Ishikawa (cell line): ENCODE measurements at regions not wholly inside any gene's neighbourhood (a gene's known extent, or its start where the extent isn't known, plus 50 kb on each side); places are given as distances from the start of the nearest gene placed in this dataset.

Experiments
- CEBPB ChIP-seq: IDR thresholded peaks from 2 replicates; pipeline ENCODE4 v1.6.1; 2012
- CREB1 ChIP-seq: IDR thresholded peaks from 2 replicates; pipeline ENCODE4 v1.6.1; 2012; ENCODE audit warnings: low read depth
- EGR1 ChIP-seq: IDR thresholded peaks from 2 replicates; pipeline ENCODE4 v1.6.1; 2012
- EP300 ChIP-seq: IDR thresholded peaks from 2 replicates; pipeline ENCODE4 v1.6.1; 2012; ENCODE audit warnings: borderline replicate concordance
- FOXM1 ChIP-seq: IDR thresholded peaks from 2 replicates; pipeline ENCODE4 v1.6.1; 2012; ENCODE audit warnings: low read depth, borderline replicate concordance
- RAD21 ChIP-seq: IDR thresholded peaks from 2 replicates; pipeline ENCODE4 v1.6.1; 2012; ENCODE audit warnings: low read depth
- TAF1 ChIP-seq: IDR thresholded peaks from 2 replicates; pipeline ENCODE4 v1.6.1; 2012; ENCODE audit warnings: low read depth, mild to moderate bottlenecking
- TEAD4 ChIP-seq: IDR thresholded peaks from 2 replicates; pipeline ENCODE4 v1.6.1; 2012
- YY1 ChIP-seq: IDR thresholded peaks from 2 replicates; pipeline ENCODE4 v1.6.1; 2012; ENCODE audit warnings: low read depth
- ZBTB7A ChIP-seq: IDR thresholded peaks from 2 replicates; pipeline ENCODE4 v1.6.1; 2012; ENCODE audit warnings: low read depth
- TF ChIP-seq, protein P1 (sequence below): IDR thresholded peaks from 2 replicates; pipeline ENCODE4 v1.6.1; 2012; ENCODE audit warnings: low read depth, mild to moderate bottlenecking

- TF ChIP-seq CEBPB (no peak), CREB1 (no peak), RAD21 (no peak), EGR1 (no peak), ZBTB7A (no peak)
- TF ChIP-seq, protein P1, sequence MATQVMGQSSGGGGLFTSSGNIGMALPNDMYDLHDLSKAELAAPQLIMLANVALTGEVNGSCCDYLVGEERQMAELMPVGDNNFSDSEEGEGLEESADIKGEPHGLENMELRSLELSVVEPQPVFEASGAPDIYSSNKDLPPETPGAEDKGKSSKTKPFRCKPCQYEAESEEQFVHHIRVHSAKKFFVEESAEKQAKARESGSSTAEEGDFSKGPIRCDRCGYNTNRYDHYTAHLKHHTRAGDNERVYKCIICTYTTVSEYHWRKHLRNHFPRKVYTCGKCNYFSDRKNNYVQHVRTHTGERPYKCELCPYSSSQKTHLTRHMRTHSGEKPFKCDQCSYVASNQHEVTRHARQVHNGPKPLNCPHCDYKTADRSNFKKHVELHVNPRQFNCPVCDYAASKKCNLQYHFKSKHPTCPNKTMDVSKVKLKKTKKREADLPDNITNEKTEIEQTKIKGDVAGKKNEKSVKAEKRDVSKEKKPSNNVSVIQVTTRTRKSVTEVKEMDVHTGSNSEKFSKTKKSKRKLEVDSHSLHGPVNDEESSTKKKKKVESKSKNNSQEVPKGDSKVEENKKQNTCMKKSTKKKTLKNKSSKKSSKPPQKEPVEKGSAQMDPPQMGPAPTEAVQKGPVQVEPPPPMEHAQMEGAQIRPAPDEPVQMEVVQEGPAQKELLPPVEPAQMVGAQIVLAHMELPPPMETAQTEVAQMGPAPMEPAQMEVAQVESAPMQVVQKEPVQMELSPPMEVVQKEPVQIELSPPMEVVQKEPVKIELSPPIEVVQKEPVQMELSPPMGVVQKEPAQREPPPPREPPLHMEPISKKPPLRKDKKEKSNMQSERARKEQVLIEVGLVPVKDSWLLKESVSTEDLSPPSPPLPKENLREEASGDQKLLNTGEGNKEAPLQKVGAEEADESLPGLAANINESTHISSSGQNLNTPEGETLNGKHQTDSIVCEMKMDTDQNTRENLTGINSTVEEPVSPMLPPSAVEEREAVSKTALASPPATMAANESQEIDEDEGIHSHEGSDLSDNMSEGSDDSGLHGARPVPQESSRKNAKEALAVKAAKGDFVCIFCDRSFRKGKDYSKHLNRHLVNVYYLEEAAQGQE, result no peak
These were observed 58.1 kb upstream of the KIF13A start for GRCh38 chr6:18045507-18045906.

DNA sequence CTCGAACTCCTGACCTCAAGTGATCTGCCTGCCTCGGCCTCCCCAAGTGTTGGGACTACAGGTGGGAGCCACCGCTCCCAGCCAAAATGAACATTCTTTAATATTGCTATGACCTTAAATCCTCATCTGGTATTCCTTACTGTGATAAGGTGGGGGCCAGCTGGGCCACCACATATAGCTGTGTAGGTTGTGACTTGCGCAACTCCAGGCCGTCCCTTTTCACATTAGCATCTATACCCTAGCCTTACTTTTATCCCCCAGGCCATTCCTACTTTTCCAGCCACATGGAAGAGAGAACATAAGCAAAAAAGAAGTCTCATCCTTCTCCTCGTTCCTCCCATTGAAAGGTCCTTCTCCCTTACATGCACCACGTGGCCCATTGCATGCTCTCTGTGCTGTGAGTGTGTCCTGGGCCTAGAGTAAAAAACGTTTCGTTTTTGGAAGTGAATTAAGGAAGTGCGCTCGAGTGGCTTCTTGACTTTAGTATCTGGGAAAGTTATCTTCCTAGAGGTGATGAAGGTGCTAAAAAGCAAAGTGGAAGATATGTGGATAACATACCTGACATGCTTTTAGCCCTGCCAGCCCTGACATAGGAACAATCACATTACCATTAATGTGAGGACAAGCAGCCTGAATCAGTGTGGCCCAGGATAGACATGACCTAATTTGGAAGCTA, 56.8 kb upstream of the KIF13A start:
- TF ChIP-seq CEBPB (0 out of 2 replicates have a peak, but pooled peaks have one; percentile 25), FOXM1 (no peak)

DNA sequence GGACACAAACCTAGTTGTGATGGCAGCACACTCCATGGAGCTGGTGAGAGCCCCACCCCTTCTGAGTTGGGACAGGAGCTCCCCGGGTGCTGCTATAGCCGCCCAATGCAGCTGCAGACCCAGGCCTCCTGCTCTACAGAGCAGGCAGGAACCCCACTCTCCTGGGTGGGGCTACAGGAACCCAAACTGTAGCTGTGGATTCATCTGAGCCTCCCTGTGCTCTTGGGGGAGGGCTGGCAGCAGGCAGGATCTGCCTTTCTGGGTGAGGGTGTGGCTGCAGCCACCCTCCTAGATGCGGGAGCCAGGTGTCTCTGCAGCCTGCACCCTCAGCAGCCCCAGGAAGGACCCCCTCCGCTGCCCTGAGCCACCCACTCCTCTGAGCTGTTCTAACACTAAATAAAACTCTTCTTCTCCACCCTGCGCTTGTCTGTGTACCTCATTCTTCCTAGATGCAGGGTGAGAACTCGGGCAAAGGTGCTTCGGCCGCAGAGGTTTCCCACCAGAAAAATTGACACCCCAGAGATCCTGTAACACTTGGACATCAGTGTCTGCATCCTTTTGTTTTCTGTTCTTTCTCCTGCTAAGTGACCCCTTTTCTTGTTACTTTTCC, 55.2 kb upstream of the KIF13A start:
- TF ChIP-seq FOXM1 (no peak), EGR1 (no peak)

DNA sequence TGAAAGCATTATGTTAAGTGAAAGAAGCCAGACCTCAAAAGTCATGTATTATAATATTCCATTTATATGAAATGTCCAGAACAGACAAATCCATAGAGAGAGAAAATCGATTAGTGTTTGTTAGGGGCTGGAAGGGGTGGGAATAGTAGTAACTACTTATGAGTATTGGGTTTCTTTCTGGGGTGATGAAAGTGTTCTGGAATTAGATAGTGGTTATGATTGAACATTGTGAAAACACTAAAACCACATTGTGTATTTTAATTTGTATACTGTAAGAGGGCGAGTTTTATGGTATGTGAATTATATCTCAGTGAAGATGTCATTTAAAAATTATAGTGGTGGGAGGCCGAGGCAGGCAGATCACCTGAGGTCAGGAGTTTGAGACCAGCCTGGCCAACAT, 52.0 kb upstream of the KIF13A start:
- no peak for TF ChIP-seq EP300
- TF ChIP-seq TEAD4, result no peak
- no peak for TF ChIP-seq FOXM1
- TF ChIP-seq TAF1, result no peak
- TF ChIP-seq YY1, result no peak
- TF ChIP-seq ZBTB7A, result no peak
